KG1 (cell line): ENCODE measurements at regions not wholly inside any gene's neighbourhood (a gene's known extent, or its start where the extent isn't known, plus 50 kb on each side); places are given as distances from the start of the nearest gene placed in this dataset.

Experiments used
- DNase-seq: peaks from one replicate; lab custom pipeline; 2025; lab: John Stamatoyannopoulos, UW

- no peak for DNase-seq
Observed at GRCh38 chr2:6354546-6354945, 511.2 kb downstream of the CMPK2 start.

DNA sequence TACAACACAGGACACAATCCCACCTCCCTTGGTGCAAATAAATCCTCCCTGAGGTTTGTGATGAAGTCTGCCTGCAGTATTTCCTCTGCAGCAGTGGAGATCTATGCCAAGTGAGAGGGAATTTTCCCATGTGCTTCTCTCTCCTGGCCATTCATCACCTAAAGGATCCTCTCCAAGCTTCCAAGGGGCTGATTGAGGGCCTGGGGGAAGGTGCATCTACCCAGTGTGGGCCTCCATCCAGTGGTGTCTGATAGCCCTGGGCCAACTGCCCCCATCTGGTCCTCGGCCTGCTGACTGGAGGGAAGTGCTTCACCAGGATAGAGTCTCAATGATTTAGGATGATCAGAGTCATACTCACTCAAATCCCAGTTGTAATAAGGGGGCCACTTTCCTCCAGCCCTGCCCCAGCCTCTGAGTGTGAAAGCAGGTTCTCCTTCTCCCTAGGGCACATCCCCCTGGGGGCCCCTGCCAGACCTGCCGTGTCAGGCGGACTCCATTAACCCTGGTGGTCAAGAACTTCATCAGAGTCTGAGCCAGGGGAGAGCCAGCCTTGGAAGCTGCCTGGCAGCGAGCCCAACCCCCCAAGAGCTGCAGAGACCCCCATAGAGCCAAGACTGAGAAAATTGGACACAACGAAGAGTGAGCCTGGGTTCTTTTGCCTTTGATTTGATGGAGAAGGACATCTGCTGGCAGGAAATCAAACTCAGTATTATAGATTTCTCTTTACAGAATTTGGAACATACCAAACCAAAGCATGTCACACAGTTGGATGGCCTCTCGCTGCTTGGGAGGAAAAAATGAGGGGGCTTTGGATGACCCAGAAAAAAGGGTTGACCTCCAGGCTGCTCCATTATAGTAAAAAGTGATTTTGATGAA is 509.6 kb downstream of the CMPK2 start:
- no peak for DNase-seq

GRCh38 chr2:6358546-6358945 is 507.2 kb downstream of the CMPK2 start:
- no peak for DNase-seq

DNA sequence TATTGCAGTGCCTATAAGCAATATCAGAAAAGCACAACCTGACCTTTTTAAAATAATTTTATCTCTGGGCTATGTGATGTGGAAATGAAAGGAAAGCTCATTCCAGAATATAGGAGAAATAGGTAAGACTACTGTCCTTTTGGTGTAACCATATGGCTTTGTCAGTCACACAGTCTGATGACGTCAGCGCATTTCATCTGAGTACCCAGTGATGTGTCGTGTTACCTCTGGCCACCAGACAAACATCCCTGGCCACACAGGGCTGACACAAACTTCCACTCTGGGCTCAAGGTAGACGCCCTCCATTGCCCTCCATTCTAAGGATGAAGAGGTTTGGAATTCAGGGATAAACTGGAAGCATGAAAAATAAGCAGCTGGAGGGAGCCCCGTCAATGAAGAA is 506.7 kb downstream of the CMPK2 start:
- DNase-seq = no peak

DNA sequence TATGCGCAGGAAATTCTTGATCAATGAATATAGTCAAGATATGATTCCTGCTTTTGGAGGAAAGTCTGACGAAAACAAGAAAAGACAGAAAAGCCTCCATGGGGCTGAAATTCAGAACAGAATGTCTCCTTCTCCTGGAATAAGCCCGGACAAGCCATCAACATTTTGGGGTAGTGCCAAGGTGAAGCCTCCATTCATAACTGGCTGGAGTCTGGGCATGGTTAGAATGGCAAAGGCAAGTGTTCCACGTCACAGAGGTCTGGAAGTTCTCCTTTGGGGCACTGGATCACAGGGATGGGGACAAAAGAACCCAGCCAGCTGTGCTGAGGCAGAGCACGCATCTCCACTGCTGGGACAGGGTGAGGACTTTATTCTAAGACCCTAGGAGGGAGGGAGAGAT is 505.7 kb downstream of the CMPK2 start:
- DNase-seq = no peak

GRCh38 chr2:6362671-6363450 is 502.8 kb downstream of the CMPK2 start:
- no peak for DNase-seq

GRCh38 chr2:6368281-6368680 is 497.4 kb downstream of the CMPK2 start:
- DNase-seq = no peak

GRCh38 chr2:6369266-6369665 is 496.4 kb downstream of the CMPK2 start:
- no peak for DNase-seq

DNA sequence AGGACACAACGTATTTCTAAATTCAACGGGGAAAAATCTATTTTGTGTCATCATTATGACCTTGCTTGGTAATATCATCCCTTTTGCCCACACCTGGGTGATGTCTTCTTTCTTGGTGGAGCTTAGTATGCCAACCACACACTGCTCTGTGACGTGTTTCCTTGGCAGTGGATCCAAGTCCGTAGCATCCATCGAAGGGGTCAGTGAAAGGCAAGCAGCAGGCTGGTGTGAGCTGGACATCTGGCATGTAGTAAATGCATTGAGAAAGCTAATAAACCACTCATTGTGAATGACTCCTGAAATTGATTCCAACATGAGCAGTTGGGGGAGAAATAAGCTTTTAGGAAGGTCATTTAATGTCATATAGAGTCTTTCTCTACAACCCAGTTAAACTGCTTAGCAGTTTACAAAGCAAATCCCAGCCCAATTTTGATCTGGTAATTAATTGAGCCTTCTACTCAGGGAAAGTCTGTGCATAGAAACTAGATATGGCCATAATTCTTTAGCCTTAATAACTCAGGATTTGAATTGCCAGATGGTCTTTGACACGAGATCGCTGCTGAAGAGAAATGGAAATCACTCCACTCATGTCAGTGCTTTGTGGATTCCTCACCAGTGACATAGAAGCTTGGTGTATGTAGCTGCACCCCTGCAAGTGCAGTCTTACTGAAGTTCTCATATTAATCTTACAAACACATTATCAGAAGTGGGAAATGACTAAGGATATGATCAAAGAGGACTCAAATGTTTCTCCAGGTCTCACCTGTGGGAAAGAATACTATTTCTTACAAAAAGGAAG is 494.8 kb downstream of the CMPK2 start:
- DNase-seq = no peak

DNA sequence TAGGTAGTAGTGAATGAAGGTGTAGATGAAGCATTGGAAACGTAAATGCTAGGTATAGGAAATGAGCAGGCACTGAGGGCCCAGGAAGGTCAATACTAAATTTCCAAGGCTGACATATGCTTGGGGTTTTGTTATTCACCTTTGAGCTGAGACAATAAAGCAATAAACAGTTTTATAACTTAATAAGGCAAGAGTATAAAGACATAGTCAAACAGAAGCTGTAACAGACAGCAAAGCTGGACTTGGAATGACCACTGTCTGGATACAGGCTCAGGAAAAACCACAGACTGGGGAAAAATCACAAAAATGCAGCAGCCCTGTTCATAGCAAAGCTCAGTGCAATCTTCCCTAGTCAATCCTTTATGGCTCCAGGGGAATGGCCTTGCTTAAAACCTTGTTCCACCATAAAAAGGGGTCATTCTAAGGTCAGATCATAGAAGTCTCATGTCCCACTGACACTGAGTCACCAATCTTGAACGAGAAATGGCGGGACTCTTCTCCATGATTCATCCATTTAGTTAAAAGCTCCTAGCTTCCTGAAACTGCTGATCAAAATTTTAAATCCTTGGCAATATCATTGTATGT is 493.3 kb downstream of the CMPK2 start:
- DNase-seq = no peak

DNA sequence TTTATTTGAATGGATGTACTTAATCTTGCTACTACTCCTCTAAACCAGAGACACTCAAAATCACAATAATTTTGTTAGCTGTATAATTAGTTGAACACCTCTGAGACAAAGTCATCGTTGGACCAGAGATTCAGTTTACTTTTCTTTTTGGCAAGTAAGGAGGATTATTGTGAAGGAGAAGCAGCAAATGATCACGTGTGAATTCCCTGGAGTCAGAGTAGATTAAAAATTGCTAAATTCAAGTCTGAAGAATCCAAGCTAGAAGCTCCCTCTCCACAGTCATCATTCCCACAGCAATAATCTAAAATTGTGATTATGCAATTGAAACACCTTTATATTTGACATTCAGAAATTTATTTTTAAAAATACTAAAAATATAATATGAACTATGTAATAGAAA is 484.4 kb downstream of the CMPK2 start:
- no peak for DNase-seq

DNA sequence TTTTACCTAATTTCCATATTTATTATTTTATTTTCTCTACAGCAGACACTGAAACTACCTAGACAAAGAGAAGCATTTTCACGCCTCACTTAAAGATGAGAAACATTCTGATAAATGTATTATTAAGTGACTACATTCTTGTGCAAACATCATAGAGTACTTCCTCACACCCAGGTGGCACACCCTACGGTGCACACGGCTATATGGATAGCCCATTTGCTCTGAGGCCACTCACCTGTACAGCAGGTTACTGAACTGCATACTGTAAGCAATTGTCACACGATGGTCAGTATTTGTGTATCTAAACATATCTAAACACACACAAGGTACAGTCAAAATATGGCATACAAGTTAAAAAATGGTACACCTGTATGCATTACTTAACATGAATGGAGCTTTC is 481.4 kb downstream of the CMPK2 start:
- DNase-seq = no peak

DNA sequence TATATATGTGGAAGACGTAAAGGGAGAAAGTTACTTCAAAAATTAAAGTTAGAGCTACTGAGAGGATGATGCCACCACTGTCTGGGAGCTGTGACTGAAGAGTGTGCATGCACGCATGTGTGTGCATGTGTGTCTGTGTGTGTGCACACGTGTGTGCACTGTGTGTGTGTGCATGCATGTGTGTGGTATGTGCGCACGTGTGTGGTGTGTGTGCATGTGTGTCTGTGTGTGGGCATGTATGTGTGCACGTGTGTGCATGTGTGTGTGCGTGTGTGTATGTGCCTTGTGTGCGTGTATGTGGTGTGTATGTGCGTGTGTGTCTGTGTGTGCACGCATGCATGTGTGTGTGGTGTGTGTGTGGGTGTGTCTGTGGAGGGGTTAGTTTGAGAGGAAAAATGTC is 473.4 kb downstream of the CMPK2 start:
- no peak for DNase-seq

- DNase-seq = no peak
Observed at GRCh38 chr2:6392966-6393365, 472.7 kb downstream of the CMPK2 start.

- no peak for DNase-seq
Observed at GRCh38 chr2:6393819-6394218, 471.9 kb downstream of the CMPK2 start.

DNA sequence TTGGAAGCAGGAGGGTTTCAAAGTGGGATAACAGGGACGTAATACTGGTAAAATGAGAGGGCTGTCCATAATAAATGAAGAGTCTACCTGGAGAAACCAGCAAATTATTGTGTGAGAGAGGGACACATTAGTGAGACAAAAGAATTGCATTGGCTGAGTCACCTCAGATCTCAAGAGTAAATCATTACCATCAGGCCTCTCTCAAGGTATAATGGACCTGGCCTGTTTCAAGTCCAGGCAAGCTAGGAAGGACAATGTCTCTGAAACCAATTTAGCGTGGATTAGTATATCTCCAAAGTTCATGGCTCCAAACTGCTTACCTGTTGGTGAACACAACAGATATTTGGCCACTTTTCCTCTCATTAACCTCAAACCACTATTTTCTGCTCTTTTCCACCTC is 471.4 kb downstream of the CMPK2 start:
- DNase-seq = no peak

- no peak for DNase-seq
Observed at GRCh38 chr2:6398421-6398820, 467.3 kb downstream of the CMPK2 start.

DNA sequence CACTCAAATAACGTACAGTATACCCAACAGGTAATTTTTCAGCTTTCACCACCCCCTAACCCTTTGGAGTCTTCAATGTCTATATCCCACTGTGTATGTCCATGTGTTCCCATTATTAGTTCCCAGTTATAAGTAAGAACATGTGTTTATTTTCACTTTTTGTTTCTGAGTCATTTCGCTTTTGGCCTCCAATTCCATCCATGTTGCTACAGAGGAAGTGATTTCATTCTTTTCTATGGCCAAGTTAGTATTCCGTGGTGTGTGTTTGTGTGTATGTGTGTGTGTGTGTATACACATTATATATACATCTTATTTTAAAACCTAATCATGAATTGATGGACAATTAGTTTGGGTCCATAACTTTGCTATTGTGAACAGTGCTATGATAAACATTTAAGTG is 464.4 kb downstream of the CMPK2 start:
- no peak for DNase-seq

- no peak for DNase-seq
Observed at GRCh38 chr2:6408057-6408456, 457.6 kb downstream of the CMPK2 start.

DNA sequence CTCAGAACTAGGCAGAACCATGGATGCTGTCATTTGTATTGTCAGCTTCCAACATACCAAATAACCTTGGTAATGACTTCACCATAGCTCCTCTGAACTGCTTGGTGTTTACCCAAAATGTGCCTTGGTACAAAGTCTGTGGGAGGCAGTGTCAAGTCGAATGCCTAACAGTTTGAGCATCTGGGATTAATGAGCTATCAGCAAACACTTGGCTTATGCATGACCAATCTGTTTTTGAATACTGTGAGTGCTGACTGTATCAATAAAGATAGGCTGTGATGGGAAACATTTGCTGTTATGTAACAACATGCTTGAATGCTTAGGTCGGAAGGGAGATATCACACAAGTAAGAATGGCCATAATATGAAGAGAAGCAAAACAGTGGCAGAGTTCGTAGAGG is 455.4 kb downstream of the CMPK2 start:
- DNase-seq = no peak

DNA sequence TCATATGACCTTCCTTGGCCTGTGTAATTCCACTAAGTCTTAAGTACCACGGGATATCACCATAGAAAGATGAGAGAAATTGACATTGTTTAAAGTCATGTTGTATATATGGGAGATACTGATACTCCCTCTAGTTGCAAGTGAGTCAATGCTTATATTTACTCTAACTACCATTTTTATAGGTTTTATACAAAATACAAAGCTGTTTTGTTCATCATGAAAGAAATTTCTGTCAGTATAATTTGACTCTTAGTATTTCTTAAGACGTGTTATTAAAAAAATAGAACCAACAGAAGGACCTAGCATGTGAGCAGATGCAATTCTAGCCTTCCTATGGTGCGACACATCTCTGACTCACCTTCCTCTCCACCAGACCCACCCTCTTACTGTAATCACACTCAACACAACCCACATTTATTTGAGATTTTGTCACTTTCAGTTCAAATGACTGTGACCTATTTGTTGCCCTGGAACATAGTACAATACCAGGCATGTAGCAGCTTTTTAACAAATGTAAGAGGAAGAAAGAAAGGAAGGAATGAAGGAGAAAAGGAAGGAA is 453.1 kb downstream of the CMPK2 start:
- DNase-seq = no peak

GRCh38 chr2:6417050-6417449 is 448.7 kb downstream of the CMPK2 start:
- no peak for DNase-seq
